HCT116 (cell line): ENCODE measurements at regions not wholly inside any gene's neighbourhood (a gene's known extent, or its start where the extent isn't known, plus 50 kb on each side); places are given as distances from the start of the nearest gene placed in this dataset.

Experiments
- ATAC-seq: fragments of 200-7000 bp; cut with Tn5 transposase; 2 replicates; pipeline ENCODE4 v1.9.1; 2020; ENCODE audit warnings: mild to moderate bottlenecking, moderate library complexity
- BruUV-seq: library from RNA; stranded (reverse); fragments of 400-500 nt; replicated peaks from 2 replicates; lab custom pipeline; 2021; lab: Mats Ljungman, UMichigan
- CTCF ChIA-PET: fragments of 300-600 bp; sonication (Branson Sonifier 250); formaldehyde crosslinking; loops from one replicate; lab custom pipeline; 2021; ENCODE audit warnings: antibody characterized with exemption; lab: Charles Lee
- POLR2A ChIA-PET: fragments of 300-600, 350-600 bp; sonication (Branson Sonifier 250); formaldehyde crosslinking; loops from one replicate; lab custom pipeline; 2021; ENCODE audit warnings: antibody characterized with exemption; lab: Charles Lee
- RAD21 ChIA-PET, 2 experiments: fragments of 300-600 bp; sonication (Branson Sonifier 250); formaldehyde crosslinking; loops; one replicate each; lab custom pipeline; 2023; ENCODE audit warnings: low total read pairs in 2 of 2; ENCODE audit not compliant: uncharacterized antibody in 2 of 2, unreplicated experiment in 2 of 2, low non-redundant PET in 1 of 2; lab: Charles Lee
- DNase-seq: peaks from one replicate; pipeline ENCODE4 v3.0.0-alpha.2; 2010; ENCODE audit warnings: low read depth, low spot score
- H2AFZ ChIP-seq: fragments of 200-600 bp; shearing (Covaris generic), sonication (generic); 2 replicates; pipeline ENCODE4 v1.6.1; 2017; ENCODE audit warnings: low read depth, mixed run types, mixed read lengths, antibody characterized with exemption, low read length; ENCODE audit not compliant: poor library complexity, severe bottlenecking
- H3K27ac ChIP-seq: 2 replicates; pipeline ENCODE4 v1.5.1; 2012; ENCODE audit warnings: low read depth, low read length
- H3K27me3 ChIP-seq: fragments of 200-600 bp; sonication (generic); 2 replicates; pipeline ENCODE4 v1.6.1; 2016; ENCODE audit warnings: mixed run types, low read length, mixed read lengths; ENCODE audit not compliant: insufficient read depth
- H3K36me3 ChIP-seq, 2 experiments: fragments of 200-500 bp in 1 of 2; fragments of 200-600 bp in 1 of 2; sonication (Bioruptor generic) in 1 of 2; sonication (generic) in 1 of 2; 2 replicates each; pipeline versions ENCODE4 v1.5.1 to v1.6.1; 2014 to 2016; ENCODE audit warnings: low read length in 2 of 2, inconsistent platforms in 1 of 2, mixed read lengths in 1 of 2, mixed run types in 1 of 2; ENCODE audit not compliant: insufficient read depth in 2 of 2, control insufficient read depth in 1 of 2
- H3K4me1 ChIP-seq, 2 experiments: fragments of 200-600 bp in 1 of 2; sonication (generic) in 1 of 2; 2 replicates each; pipeline versions ENCODE4 v1.5.1 to v1.6.1; 2012 to 2017; ENCODE audit warnings: low read length in 2 of 2, inconsistent platforms in 1 of 2, mild to moderate bottlenecking in 1 of 2, mixed read lengths in 1 of 2, mixed run types in 1 of 2, moderate library complexity in 1 of 2; ENCODE audit not compliant: insufficient read depth in 2 of 2, control insufficient read depth in 1 of 2
- H3K4me2 ChIP-seq: fragments of 200-600 bp; sonication (generic); 2 replicates; pipeline ENCODE4 v1.6.1; 2017; ENCODE audit warnings: mixed run types, low read length, mixed read lengths
- H3K4me3 ChIP-seq, 2 experiments: fragments of 200-600 bp in 1 of 2; sonication (generic) in 1 of 2; replicated peaks in 1 of 2; 2 replicates each; pipeline ENCODE4 v1.5.1; 2011 to 2016; ENCODE audit warnings: low read length in 2 of 2, control low read depth in 1 of 2, low read depth in 1 of 2, mild to moderate bottlenecking in 1 of 2, mixed read lengths in 1 of 2, mixed run types in 1 of 2
- H3K79me2 ChIP-seq: fragments of 200-600 bp; sonication (generic); 2 replicates; pipeline ENCODE4 v1.6.1; 2017; ENCODE audit warnings: mild to moderate bottlenecking, mixed run types, low read length, moderate library complexity, mixed read lengths; ENCODE audit not compliant: insufficient read depth
- H3K9ac ChIP-seq: fragments of 200-600 bp; sonication (generic); 2 replicates; pipeline ENCODE4 v1.6.1; 2016; ENCODE audit warnings: low read length, mixed read lengths
- H3K9me2 ChIP-seq: fragments of 200-600 bp; sonication (generic), shearing (Covaris generic); 2 replicates; pipeline ENCODE4 v1.6.1; 2017; ENCODE audit warnings: mixed run types, mild to moderate bottlenecking, moderate library complexity; ENCODE audit not compliant: insufficient read depth
- H3K9me3 ChIP-seq, 2 experiments: fragments of 200-500 bp in 1 of 2; fragments of 200-600 bp in 1 of 2; sonication (Bioruptor generic) in 1 of 2; sonication (generic) in 1 of 2; 2 replicates each; pipeline ENCODE4 v1.6.1; 2014 to 2017; ENCODE audit warnings: low read length in 2 of 2, mixed read lengths in 2 of 2, inconsistent platforms in 1 of 2, low read depth in 1 of 2, mild to moderate bottlenecking in 1 of 2, mixed run types in 1 of 2, moderate library complexity in 1 of 2; ENCODE audit not compliant: control insufficient read depth in 1 of 2, insufficient read depth in 1 of 2
- H4K20me1 ChIP-seq: fragments of 200-600 bp; sonication (generic), shearing (Covaris generic); 2 replicates; pipeline ENCODE4 v1.6.1; 2017; ENCODE audit warnings: mixed run types, mild to moderate bottlenecking, moderate library complexity; ENCODE audit not compliant: insufficient read depth
- CEBPB ChIP-seq: IDR thresholded peaks from 2 replicates; pipeline ENCODE4 v1.6.1; 2012; ENCODE audit warnings: low read depth
- EGR1 ChIP-seq: IDR thresholded peaks from 2 replicates; pipeline ENCODE4 v1.6.1; 2012; ENCODE audit warnings: low read depth
- EZH2phosphoT487 ChIP-seq: fragments of 200-600 bp; IDR thresholded peaks from 2 replicates; pipeline ENCODE4 v1.6.1; 2018; ENCODE audit warnings: antibody characterized with exemption, borderline replicate concordance
- FOSL1 ChIP-seq: IDR thresholded peaks from 2 replicates; pipeline ENCODE4 v1.6.1; 2012; ENCODE audit warnings: low read depth
- JUND ChIP-seq: IDR thresholded peaks from 2 replicates; pipeline ENCODE4 v1.6.1; 2012
- POLR2A ChIP-seq: IDR thresholded peaks from 2 replicates; pipeline ENCODE4 v1.7.0; 2011; ENCODE audit warnings: borderline replicate concordance; ENCODE audit not compliant: insufficient read depth, insufficient read length; ENCODE audit errors: extremely low read depth
- RAD21 ChIP-seq: IDR thresholded peaks from 2 replicates; pipeline ENCODE4 v1.6.1; 2012; ENCODE audit warnings: low read depth, mild to moderate bottlenecking
- SP1 ChIP-seq: IDR thresholded peaks from 2 replicates; pipeline ENCODE4 v1.6.1; 2012; ENCODE audit warnings: low read depth
- intact Hi-C: fragments of 100-400 bp; cut with micrococcal nuclease; formaldehyde crosslinking; loops from 2 replicates; pipeline ENCODE4 v1.10.0; 2022
- TF ChIP-seq, protein P1 (sequence below): IDR thresholded peaks from 2 replicates; pipeline ENCODE4 v1.6.1; 2012

DNA sequence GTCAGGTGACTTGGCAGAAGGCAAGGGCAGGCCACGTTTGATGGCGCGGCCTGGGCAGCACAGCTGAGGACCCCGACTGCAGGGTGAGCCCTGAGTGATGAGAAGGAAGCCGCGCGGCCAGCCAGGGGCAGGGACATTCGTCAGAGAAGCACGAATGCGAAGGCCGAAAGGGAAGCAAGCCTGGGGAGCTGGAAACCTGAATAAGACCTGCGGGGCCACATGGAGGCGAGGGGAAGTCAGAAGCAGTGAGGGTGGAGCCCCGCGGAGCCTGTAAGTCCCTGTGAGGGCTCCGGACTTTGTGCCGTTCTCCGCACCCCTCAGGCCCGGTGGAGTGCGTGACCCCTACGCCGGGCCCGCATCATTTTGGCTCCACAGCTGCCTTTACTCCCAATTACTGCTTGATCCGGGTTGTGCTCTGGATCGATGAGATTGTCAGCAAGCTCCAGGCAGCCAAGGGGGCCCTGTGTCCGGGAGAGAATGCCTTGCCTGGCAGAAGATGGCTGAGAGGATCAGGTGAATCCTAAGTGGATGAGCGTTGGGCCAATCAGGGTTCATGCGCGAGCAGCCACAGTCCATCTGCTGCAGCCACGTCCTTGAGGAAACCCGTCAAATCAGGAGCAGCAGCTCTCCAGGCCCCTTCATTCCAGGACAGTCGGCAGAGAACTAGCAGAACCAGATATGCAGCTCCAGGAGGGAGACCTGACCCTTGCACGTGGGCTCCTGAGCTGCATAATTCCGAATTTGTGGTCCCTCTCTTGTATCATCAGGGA lies 293.3 kb upstream of the SHH start:
- Histone ChIP-seq H4K20me1 (no peaks in the 10 kb centered on the region), H3K9ac (no peak overlapping the region), H3K4me2 (no peak overlapping the region), H3K36me3 (no peaks in the 10 kb centered on the region), H3K9me3 (no peaks in the 10 kb centered on the region), H3K4me3 (no peak overlapping the region), H3K79me2 (no peaks in the 10 kb centered on the region), H3K27me3 (no peaks in the 10 kb centered on the region), H3K4me1 (no peaks in the 10 kb centered on the region), H3K27ac (no peak overlapping the region)
- RAD21 ChIA-PET: no interaction called here
- BruUV-seq: no TSS peak
- TF ChIP-seq SP1 (no peak), EZH2phosphoT487 (no peak), EGR1 (no peak), FOSL1 (no peak)
- TF ChIP-seq, all 23 proteins: peak for 0
- CTCF ChIA-PET: no interaction called here
- ATAC-seq: no peak
- DNase-seq: no peak
- H2AFZ ChIP-seq: no peak overlapping the region
- POLR2A ChIA-PET: no interaction called here
- intact Hi-C loops: no loop called here
- H3K9me2 ChIP-seq: no peaks in the 10 kb centered on the region

DNA sequence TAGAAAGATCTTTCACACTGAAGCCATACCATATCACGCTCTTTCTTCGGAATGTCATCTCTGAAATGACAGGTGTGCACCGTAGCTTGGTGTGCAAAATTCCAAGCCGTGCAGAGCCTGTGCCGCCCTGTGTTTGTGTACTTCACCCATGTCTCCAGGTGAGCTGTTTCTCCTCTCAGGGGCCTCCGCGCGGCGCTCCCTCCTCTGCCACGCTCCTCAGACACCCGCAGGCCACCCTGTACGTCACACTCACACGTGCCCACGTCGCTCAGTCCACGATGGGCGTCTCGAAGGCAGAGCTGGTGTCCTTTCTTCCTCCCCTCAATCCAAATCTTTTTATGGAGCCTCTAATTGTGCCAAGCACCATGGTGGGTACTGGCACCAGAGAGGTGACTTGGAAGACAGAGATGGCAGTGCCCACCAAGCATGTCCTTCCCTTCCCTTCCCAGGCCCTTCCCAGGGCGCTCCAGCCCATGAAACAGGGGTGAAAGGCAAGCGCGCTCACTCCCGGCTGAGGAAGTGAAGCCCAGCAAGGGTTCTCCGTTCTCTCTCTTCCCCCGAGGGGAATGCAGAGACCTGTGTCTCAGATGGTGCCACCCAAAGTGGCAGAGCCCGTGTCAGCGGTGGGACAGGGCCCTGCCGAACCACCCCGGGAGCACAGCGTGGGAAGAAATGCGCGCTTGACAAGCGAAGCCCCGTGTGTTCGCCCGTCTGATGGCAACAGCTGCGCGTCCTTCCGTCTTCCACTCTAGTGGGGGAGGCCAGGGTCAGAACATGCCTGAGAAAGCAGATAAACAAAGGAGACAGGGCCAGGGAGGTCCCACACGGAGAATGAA lies 292.5 kb upstream of the SHH start:
- Histone ChIP-seq H3K4me3 (no peak overlapping the region), H3K9me2 (no peaks in the 10 kb centered on the region), H3K4me1 (no peaks in the 10 kb centered on the region), H3K4me2 (no peak overlapping the region), H3K36me3 (no peaks in the 10 kb centered on the region), H4K20me1 (no peaks in the 10 kb centered on the region), H3K27ac (no peak overlapping the region), H3K9me3 (no peaks in the 10 kb centered on the region), H3K79me2 (no peaks in the 10 kb centered on the region), H2AFZ (no peak overlapping the region), H3K27me3 (no peaks in the 10 kb centered on the region), H3K9ac (no peak overlapping the region)
- BruUV-seq: no TSS peak
- POLR2A ChIA-PET: no interaction called here
- DNase-seq (no peak), ATAC-seq (no peak)
- intact Hi-C loops: no loop called here
- RAD21 ChIA-PET: no interaction called here
- TF ChIP-seq, protein P1, sequence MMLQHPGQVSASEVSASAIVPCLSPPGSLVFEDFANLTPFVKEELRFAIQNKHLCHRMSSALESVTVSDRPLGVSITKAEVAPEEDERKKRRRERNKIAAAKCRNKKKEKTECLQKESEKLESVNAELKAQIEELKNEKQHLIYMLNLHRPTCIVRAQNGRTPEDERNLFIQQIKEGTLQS: no peak
- TF ChIP-seq EGR1 (no peak), CEBPB (no peak), RAD21 (no peak), JUND (no peak), POLR2A (no peak)
- CTCF ChIA-PET: no interaction called here
